ENCODE measurements at regions not wholly inside any gene's neighbourhood (a gene's known extent, or its start where the extent isn't known, plus 50 kb on each side); places are given as distances from the start of the nearest gene placed in this dataset.

DNA sequence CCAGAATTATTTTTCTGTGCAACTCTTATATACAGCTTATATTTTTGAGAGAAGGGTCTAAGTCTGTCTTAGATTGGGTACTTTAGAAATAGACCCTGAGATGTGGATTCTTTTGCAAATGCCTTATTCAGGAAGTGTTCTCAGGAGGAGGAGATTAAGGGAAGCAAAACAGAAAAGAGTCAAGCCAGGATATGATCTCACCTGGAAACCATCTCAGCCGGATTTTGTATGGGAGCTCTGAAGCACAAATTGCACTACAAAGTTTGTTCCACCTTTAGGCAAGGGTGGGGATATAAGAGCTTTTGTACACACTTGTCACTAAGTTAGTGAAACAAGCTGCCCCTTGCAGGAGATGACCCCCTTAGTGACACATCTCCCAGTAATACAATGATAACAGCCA is 121.2 kb upstream of the GRPR start:
- in situ Hi-C loops (cut with MboI; ENCODE audit: low pct_ligation_motif_present in 1 of 4, low pct_unique_long_range_greater_than_20kb in 1 of 4, low sequenced_read_pairs in 3 of 4) = no loop called here
- no peaks in the 10 kb centered on the region for H3K4me1 ChIP-seq
- no peak overlapping the region for H3K27ac ChIP-seq
- H3K36me3 ChIP-seq = no peaks in the 10 kb centered on the region
- TF ChIP-seq CTCF (IDR thresholded peaks at IDR 0.05) (no peak), POLR2AphosphoS5 (IDR thresholded peaks at IDR 0.05) (no peak), EP300 (IDR thresholded peaks at IDR 0.05; ENCODE audit: low read depth) (no peak), POLR2A (IDR thresholded peaks at IDR 0.05) (no peak)
- H3K9me3 ChIP-seq = no peaks in the 10 kb centered on the region
- DNase-seq = no peak
- intact Hi-C loops (cut with DNase I; ENCODE audit: low total_unique reads) = no loop called here
- H3K4me3 ChIP-seq = no peak overlapping the region
- no peaks in the 10 kb centered on the region for H3K27me3 ChIP-seq
- whole genome bisulfite sequencing, 2 donors (ENCODE audit: low coverage in 1 of 2) = 42% methylated on average over 1 of the region's 1 CpG; no CpG with 5 or more reads in 1 of the 2 donors

GRCh38 chrX:15998350-15998749 is 125.0 kb upstream of the GRPR start:
- Histone ChIP-seq H3K4me1 (no peaks in the 10 kb centered on the region), H3K27ac (no peak overlapping the region), H3K4me3 (no peak overlapping the region), H3K27me3 (no peaks in the 10 kb centered on the region), H3K9me3 (no peaks in the 10 kb centered on the region), H3K36me3 (no peaks in the 10 kb centered on the region)
- intact Hi-C loops (cut with DNase I; ENCODE audit: low total_unique reads) (no loop called here), in situ Hi-C loops (cut with MboI; ENCODE audit: low pct_ligation_motif_present in 1 of 4, low pct_unique_long_range_greater_than_20kb in 1 of 4, low sequenced_read_pairs in 3 of 4) (no loop called here)
- WGBS, 2 donors (ENCODE audit: low coverage in 1 of 2) = 43% methylated on average over 2 of the region's 2 CpGs; no CpG with 5 or more reads in 1 of the 2 donors
- TF ChIP-seq EP300 (IDR thresholded peaks at IDR 0.05; ENCODE audit: low read depth) (no peak), CTCF (IDR thresholded peaks at IDR 0.05) (no peak), POLR2A (IDR thresholded peaks at IDR 0.05) (no peak), POLR2AphosphoS5 (IDR thresholded peaks at IDR 0.05) (no peak)
- no peak for DNase-seq

GRCh38 chrX:15989716-15990115 is 133.6 kb upstream of the GRPR start:
- Histone ChIP-seq H3K27me3 (no peaks in the 10 kb centered on the region), H3K27ac (no peak overlapping the region), H3K4me1 (no peaks in the 10 kb centered on the region), H3K9me3 (no peaks in the 10 kb centered on the region), H3K36me3 (no peaks in the 10 kb centered on the region), H3K4me3 (no peak overlapping the region)
- in situ Hi-C loops (cut with MboI; ENCODE audit: low pct_ligation_motif_present in 1 of 4, low pct_unique_long_range_greater_than_20kb in 1 of 4, low sequenced_read_pairs in 3 of 4) = no loop called here
- intact Hi-C loops (cut with DNase I; ENCODE audit: low total_unique reads) = no loop called here
- 61 to 74% methylated on average over 2 to 4 of the region's 4 CpGs for WGBS, 2 donors (ENCODE audit: low coverage in 1 of 2)
- no peak for DNase-seq
- TF ChIP-seq POLR2AphosphoS5 (IDR thresholded peaks at IDR 0.05) (no peak), POLR2A (IDR thresholded peaks at IDR 0.05) (no peak), EP300 (IDR thresholded peaks at IDR 0.05; ENCODE audit: low read depth) (no peak), CTCF (IDR thresholded peaks at IDR 0.05) (no peak)

DNA sequence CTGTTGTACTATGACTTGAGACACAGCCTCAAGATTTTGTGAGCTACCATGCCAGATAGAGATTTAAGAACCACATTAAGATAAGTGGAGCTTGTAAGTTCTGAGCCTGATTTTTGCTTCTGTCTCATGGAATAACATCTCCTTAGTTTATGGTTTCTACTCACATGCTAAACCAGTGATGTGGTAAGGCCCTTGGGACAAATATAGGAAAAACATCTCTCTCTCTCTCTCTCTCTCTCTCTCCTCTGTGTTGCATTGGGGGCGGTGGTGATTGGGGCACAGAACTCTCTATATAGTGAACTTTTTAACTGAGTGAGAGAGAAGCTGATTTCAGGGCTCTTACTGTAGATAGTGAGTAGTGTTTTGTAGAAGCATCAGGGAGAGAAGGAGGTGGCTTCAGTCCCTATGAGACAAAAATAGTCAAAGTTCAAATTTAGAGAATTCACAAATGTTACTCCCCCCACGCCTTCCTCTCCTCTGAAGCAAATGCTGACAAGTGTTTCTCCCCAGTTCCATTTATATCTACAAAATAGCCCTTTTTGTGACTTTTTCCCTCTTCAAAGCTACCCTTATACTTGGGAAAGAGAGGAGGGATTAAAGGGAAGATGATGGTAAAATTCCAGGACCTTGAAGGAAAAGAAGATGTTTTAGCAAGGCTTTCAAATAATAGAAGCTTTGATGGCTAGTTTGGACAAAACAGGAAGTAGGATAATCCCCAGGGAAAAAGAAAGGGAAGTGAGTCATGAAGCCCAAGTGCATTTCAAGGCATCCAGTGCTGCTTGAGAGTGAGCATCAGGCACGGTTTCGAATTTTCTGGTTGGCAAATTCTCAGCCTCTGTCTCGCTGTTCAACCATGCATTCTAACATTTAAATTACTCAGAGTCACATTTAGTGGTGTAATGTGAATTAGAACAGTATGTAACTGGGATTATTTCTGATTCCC is 134.3 kb upstream of the AP1S2 start:
- no peaks in the 10 kb centered on the region for H3K27me3 ChIP-seq
- no peak overlapping the region for H3K27ac ChIP-seq
- in situ Hi-C loops (cut with MboI; ENCODE audit: low pct_ligation_motif_present in 1 of 4, low pct_unique_long_range_greater_than_20kb in 1 of 4, low sequenced_read_pairs in 3 of 4) = no loop called here
- TF ChIP-seq EP300 (IDR thresholded peaks at IDR 0.05; ENCODE audit: low read depth) = no peak
- TF ChIP-seq POLR2AphosphoS5 (IDR thresholded peaks at IDR 0.05) = no peak
- no peak for TF ChIP-seq CTCF (IDR thresholded peaks at IDR 0.05)
- TF ChIP-seq POLR2A (IDR thresholded peaks at IDR 0.05) = no peak
- intact Hi-C loops (cut with DNase I; ENCODE audit: low total_unique reads) = no loop called here
- 50 to 74% methylated on average over 2 to 5 of the region's 5 CpGs for WGBS, 2 donors (ENCODE audit: low coverage in 1 of 2)
- no peaks in the 10 kb centered on the region for H3K9me3 ChIP-seq
- DNase-seq = no peak
- H3K4me3 ChIP-seq = no peak overlapping the region
- H3K36me3 ChIP-seq = no peaks in the 10 kb centered on the region
- H3K4me1 ChIP-seq = no peaks in the 10 kb centered on the region
